Calu3 (cell line): ENCODE measurements at regions not wholly inside any gene's neighbourhood (a gene's known extent, or its start where the extent isn't known, plus 50 kb on each side); places are given as distances from the start of the nearest gene placed in this dataset.

ENCODE experiments used
- BruUV-seq: library from RNA; stranded (reverse); fragments of 400-500 nt; replicated peaks from 2 replicates; lab custom pipeline; 2021; lab: Mats Ljungman, UMichigan
- CTCF ChIA-PET: fragments of 300-600 bp; sonication (Branson Sonifier 250); formaldehyde crosslinking; loops from one replicate; lab custom pipeline; 2022; ENCODE audit warnings: antibody characterized with exemption; lab: Charles Lee
- DNase-seq: peaks from one replicate; pipeline ENCODE4 v3.0.0; 2022
- H3K27ac Mint-ChIP-seq: one replicate; pipeline ENCODE4 v1.8.0; 2022; ENCODE audit warnings: mixed read lengths; ENCODE audit not compliant: unreplicated experiment
- H3K27me3 Mint-ChIP-seq: one replicate; pipeline ENCODE4 v1.8.0; 2022; ENCODE audit warnings: mixed read lengths; ENCODE audit not compliant: unreplicated experiment
- H3K36me3 Mint-ChIP-seq: one replicate; pipeline ENCODE4 v1.8.0; 2022; ENCODE audit warnings: mild to moderate bottlenecking, moderate library complexity, mixed read lengths; ENCODE audit not compliant: insufficient read depth, unreplicated experiment
- H3K4me1 Mint-ChIP-seq: one replicate; pipeline ENCODE4 v1.8.0; 2022; ENCODE audit warnings: mild to moderate bottlenecking, low read depth, mixed read lengths; ENCODE audit not compliant: unreplicated experiment
- H3K4me3 Mint-ChIP-seq: one replicate; pipeline ENCODE4 v1.8.0; 2022; ENCODE audit warnings: mild to moderate bottlenecking, low read depth, moderate library complexity, mixed read lengths; ENCODE audit not compliant: unreplicated experiment
- H3K9me3 Mint-ChIP-seq: one replicate; pipeline ENCODE4 v1.8.0; 2022; ENCODE audit warnings: low read depth, mixed read lengths; ENCODE audit not compliant: unreplicated experiment
- intact Hi-C: fragments of 100-400 bp; cut with micrococcal nuclease; formaldehyde crosslinking; loops from one replicate; pipeline ENCODE4 v1.10.0; 2022; ENCODE audit not compliant: unreplicated experiment
- TF ChIP-seq, protein P1 (sequence below): fragments of 200-600 bp; IDR thresholded peaks from one replicate; pipeline ENCODE4 v1.8.0; 2022; ENCODE audit warnings: antibody characterized with exemption; ENCODE audit not compliant: unreplicated experiment

DNA sequence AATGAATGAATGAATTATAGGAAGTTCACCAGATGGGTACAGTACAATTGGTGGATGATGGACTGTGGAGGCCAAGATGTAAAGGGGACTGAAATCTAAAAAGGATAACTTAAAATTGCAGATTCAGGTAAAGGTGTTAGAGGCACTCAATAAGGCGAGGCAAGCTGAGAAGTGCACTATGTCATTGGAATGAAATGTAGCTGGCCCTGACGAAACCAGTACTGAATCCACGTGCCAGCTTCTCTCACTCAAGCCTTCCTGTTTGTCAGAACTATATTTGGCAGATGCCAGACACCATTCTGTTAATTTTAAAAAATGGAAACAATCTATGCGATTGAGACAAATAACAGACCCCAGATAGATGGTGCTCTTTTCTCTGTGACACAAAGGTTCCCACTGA lies 1039.1 kb upstream of the TENM3 start:
- intact Hi-C loops: no loop called here

DNA sequence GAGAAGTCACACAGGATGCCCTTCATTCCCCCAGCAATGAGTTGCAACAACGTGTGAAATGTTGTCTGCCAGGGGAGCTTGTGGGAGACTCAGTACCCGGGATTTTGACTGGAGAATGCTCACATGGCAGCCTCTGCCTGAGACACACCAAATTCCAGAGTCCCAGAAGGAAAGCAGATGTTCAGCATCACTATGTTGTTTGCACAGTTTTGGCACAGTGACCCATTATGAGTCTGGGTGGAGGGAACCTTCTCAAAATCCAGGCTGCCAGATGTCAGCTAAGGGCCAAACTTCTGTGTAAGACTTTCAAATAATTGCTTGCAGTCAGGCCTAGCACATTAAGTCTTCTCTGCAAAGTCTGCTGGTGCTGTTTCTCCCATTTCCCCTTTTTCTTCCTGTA lies 1029.7 kb upstream of the TENM3 start:
- no TSS peak for BruUV-seq
- no peak overlapping the region for H3K4me3 Mint-ChIP-seq
- no peak overlapping the region for H3K27ac Mint-ChIP-seq
- intact Hi-C loops: no loop called here
- H3K4me1 Mint-ChIP-seq: no peaks in the 10 kb centered on the region
- no peaks in the 10 kb centered on the region for H3K9me3 Mint-ChIP-seq
- no peaks in the 10 kb centered on the region for H3K27me3 Mint-ChIP-seq
- DNase-seq: no peak
- CTCF ChIA-PET: no interaction called here
- TF ChIP-seq, protein P1, sequence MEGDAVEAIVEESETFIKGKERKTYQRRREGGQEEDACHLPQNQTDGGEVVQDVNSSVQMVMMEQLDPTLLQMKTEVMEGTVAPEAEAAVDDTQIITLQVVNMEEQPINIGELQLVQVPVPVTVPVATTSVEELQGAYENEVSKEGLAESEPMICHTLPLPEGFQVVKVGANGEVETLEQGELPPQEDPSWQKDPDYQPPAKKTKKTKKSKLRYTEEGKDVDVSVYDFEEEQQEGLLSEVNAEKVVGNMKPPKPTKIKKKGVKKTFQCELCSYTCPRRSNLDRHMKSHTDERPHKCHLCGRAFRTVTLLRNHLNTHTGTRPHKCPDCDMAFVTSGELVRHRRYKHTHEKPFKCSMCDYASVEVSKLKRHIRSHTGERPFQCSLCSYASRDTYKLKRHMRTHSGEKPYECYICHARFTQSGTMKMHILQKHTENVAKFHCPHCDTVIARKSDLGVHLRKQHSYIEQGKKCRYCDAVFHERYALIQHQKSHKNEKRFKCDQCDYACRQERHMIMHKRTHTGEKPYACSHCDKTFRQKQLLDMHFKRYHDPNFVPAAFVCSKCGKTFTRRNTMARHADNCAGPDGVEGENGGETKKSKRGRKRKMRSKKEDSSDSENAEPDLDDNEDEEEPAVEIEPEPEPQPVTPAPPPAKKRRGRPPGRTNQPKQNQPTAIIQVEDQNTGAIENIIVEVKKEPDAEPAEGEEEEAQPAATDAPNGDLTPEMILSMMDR: no peak
- H3K36me3 Mint-ChIP-seq: no peaks in the 10 kb centered on the region

More for the DNA sequence above, 1039.1 kb upstream of the TENM3 start:
- Mint-ChIP-seq H3K9me3 (peaks cover 6% of the 10 kb centered on the region), H3K27me3 (no peaks in the 10 kb centered on the region), H3K4me1 (no peaks in the 10 kb centered on the region), H3K4me3 (no peak overlapping the region), H3K36me3 (no peaks in the 10 kb centered on the region), H3K27ac (no peak overlapping the region)
- CTCF ChIA-PET: no interaction called here
- no TSS peak for BruUV-seq
- DNase-seq: peak; percentile 3
- TF ChIP-seq, protein P1: no peak

DNA sequence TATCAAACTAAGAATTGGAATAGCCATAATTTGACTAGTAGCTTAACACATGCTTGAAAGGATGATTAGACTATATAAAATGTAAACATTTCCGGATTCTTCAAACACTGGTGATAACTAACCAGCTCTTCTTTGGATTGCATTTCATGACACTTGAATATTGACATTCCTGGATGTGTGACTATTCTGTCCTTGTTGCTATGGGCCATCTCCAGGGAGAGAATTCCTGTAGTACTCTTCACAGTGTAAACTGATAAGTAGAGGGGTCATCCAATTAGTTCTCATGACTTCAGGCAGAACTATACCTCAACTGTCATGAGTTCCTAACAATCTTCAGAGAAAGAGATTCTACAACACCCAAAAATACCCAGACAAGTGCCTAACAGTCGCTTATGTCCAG lies 1026.7 kb upstream of the TENM3 start:
- Mint-ChIP-seq H3K36me3 (no peaks in the 10 kb centered on the region), H3K27ac (no peak overlapping the region), H3K4me1 (peaks cover 9% of the 10 kb centered on the region), H3K27me3 (no peaks in the 10 kb centered on the region), H3K4me3 (no peak overlapping the region), H3K9me3 (no peaks in the 10 kb centered on the region)
- no peak for DNase-seq
- CTCF ChIA-PET: no interaction called here
- BruUV-seq: no TSS peak
- intact Hi-C loops: no loop called here
- TF ChIP-seq, protein P1: no peak

DNA sequence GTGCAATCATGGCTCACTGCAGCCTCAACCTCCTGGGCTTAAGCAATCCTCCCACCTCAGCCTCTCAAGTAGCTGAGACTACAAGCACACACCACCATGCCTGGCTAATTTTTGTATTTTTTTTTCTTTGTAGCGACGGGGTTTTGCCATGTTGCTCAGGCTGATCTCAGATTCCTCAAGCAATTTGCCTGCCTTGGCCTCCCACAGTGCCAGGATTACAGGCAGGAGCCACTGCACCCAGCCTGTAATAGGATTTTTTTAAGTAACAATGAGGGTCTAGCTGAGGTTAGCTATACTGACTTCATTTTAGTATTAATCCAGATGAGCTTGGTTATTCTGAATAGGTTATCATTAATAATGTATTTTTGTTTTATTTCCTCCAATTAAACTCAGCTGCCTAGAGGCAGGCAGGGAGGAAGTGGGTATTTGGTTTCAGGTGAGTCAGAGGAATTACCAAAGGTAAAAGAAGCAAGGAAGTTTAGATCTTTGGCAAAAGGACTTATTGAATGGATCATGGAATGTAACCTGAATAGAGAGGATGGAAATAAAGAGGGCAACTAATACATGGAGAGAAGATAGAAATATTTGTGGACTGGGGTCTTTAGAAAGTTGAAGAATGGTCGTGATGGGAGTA lies 1023.3 kb upstream of the TENM3 start:
- CTCF ChIA-PET: no interaction called here
- H3K27me3 Mint-ChIP-seq: no peaks in the 10 kb centered on the region
- H3K9me3 Mint-ChIP-seq: no peaks in the 10 kb centered on the region
- peak; percentile 17 for DNase-seq
- intact Hi-C loops: no loop called here
- H3K4me1 Mint-ChIP-seq: peaks cover 9% of the 10 kb centered on the region
- no peak overlapping the region for H3K4me3 Mint-ChIP-seq
- no TSS peak for BruUV-seq
- no peaks in the 10 kb centered on the region for H3K36me3 Mint-ChIP-seq
- TF ChIP-seq, protein P1: no peak
- H3K27ac Mint-ChIP-seq: no peak overlapping the region
